ENCODE measurements at regions not wholly inside any gene's neighbourhood (a gene's known extent, or its start where the extent isn't known, plus 50 kb on each side); places are given as distances from the start of the nearest gene placed in this dataset.
A peak's percentile ranks its signal among the peaks of the same experiment; 100 is the strongest.

GRCh38 chr14:34043627-34044372 lies 92.9 kb upstream of the EGLN3 start (continued):
- TF ChIP-seq ZBTB33 (CRISPR knock-in tag; IDR thresholded peaks at IDR 0.05) (peak; percentile 79), MEIS2 (IDR thresholded peaks at IDR 0.05; ENCODE audit: partially characterized antibody) (peak; percentile 42), HDAC1 (IDR thresholded peaks at IDR 0.05) (peak in 1 of 2 experiments; percentile 76; a peak in 2 of 4 replicates), ZNF76 (CRISPR knock-in tag; IDR thresholded peaks at IDR 0.05; ENCODE audit: borderline replicate concordance) (0 out of 2 replicates have a peak, but pooled peaks have one; percentile 34), TGIF2 (CRISPR knock-in tag; IDR thresholded peaks at IDR 0.05) (peak; percentile 69; the same call in 1 of the 2 replicates), PRMT5 (CRISPR knock-in tag; IDR thresholded peaks at IDR 0.05) (no peak), NCOR1 (IDR thresholded peaks at IDR 0.05) (peak; percentile 66), SMARCA4 (IDR thresholded peaks at IDR 0.05) (peak; percentile 88), ZNF133 (CRISPR knock-in tag; IDR thresholded peaks at IDR 0.05) (no peak), KDM1A (IDR thresholded peaks at IDR 0.05) (peak; percentile 32 to 49; a peak in 2 of 4 replicates), KDM2B (CRISPR knock-in tag; IDR thresholded peaks at IDR 0.05) (no peak), RUNX1 (IDR thresholded peaks at IDR 0.05; ENCODE audit: low read depth) (no peak), GATA2 (CRISPR knock-in tag; IDR thresholded peaks at IDR 0.05) (no peak), CBFA2T3 (IDR thresholded peaks at IDR 0.05) (peak; percentile 74), LEF1 (IDR thresholded peaks at IDR 0.05) (peak; percentile 90), FOXK2 (conservative IDR thresholded peaks at IDR 0.05 in 1 of 2, IDR thresholded peaks at IDR 0.05 in 1 of 2; ENCODE audit: low read depth in 2 of 2) (peak; percentile 29 to 31; a peak in 1 of 4 replicates), KDM4B (IDR thresholded peaks at IDR 0.05; ENCODE audit: borderline replicate concordance in 2 of 2, low read depth in 1 of 2) (no peak), ZHX1 (conservative IDR thresholded peaks at IDR 0.05; ENCODE audit: low read length) (no peak)
- TF ChIP-seq, protein P1, sequence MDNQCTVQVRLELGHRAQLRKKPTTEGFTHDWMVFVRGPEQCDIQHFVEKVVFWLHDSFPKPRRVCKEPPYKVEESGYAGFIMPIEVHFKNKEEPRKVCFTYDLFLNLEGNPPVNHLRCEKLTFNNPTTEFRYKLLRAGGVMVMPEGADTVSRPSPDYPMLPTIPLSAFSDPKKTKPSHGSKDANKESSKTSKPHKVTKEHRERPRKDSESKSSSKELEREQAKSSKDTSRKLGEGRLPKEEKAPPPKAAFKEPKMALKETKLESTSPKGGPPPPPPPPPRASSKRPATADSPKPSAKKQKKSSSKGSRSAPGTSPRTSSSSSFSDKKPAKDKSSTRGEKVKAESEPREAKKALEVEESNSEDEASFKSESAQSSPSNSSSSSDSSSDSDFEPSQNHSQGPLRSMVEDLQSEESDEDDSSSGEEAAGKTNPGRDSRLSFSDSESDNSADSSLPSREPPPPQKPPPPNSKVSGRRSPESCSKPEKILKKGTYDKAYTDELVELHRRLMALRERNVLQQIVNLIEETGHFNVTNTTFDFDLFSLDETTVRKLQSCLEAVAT (IDR thresholded peaks at IDR 0.05) = no peak; a peak in 1 of 4 replicates
- TF ChIP-seq, protein P2, sequence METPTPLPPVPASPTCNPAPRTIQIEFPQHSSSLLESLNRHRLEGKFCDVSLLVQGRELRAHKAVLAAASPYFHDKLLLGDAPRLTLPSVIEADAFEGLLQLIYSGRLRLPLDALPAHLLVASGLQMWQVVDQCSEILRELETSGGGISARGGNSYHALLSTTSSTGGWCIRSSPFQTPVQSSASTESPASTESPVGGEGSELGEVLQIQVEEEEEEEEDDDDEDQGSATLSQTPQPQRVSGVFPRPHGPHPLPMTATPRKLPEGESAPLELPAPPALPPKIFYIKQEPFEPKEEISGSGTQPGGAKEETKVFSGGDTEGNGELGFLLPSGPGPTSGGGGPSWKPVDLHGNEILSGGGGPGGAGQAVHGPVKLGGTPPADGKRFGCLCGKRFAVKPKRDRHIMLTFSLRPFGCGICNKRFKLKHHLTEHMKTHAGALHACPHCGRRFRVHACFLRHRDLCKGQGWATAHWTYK (CRISPR knock-in tag; IDR thresholded peaks at IDR 0.05) = no peak; the same call in 1 of the 2 replicates
- TF ChIP-seq, protein P3, sequence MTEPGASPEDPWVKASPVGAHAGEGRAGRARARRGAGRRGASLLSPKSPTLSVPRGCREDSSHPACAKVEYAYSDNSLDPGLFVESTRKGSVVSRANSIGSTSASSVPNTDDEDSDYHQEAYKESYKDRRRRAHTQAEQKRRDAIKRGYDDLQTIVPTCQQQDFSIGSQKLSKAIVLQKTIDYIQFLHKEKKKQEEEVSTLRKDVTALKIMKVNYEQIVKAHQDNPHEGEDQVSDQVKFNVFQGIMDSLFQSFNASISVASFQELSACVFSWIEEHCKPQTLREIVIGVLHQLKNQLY (CRISPR knock-in tag; conservative IDR thresholded peaks at IDR 0.05) = no peak

All from K562 (cell line).